ENCODE measurements at regions not wholly inside any gene's neighbourhood (a gene's known extent, or its start where the extent isn't known, plus 50 kb on each side); places are given as distances from the start of the nearest gene placed in this dataset.
A peak's percentile ranks its signal among the peaks of the same experiment; 100 is the strongest.

DNA sequence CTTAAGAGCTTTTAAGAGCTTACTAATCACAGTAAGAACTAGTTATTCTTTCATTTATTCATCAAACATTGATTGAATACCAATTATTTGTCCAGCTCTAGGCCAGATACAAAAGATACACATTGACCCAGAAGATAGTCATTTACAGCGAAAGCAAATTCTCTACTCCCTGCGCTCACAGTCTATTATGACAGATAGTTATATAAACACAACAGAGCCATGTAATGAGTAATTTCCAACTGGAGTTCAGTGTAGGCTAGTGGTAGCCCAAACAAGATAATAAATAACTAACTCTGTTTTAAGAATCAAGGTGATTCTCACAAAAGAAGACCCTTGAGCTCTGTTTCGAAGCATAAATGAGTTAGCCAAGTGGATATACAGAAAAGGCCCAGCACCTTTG is 397.8 kb upstream of the TLE4 start:
- DNase-seq: no peak

DNA sequence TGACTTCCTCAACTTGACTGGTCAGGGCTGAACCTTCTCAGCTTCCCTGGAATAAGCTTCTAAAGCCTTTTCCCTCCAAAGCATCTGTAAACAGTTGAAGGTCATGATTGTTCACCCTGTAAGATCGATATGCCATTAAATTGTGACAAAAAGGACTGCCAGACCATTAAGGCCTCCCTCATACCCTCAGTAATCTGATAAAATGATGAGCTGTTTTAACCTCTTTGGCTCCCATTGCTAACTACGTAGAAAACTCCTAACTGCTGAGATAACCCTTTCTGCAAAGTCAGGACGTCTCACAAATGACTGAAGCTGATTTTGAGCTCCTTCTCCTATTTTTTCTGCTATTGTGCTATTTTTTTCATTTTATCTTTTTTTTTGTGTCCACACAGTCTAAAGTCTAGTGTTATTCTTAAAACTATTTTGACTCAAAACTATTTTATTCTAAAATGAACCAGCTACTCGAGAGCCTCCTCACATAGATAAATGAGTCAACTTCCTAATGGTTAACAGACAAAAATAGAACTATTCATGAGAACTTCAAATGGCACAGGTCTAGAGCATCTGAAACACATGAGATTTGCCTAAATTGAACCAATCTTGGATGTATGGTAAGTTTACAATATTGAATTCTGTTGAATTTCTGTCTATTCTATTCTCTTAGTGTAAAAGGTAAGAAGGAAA is 395.6 kb upstream of the TLE4 start:
- DNase-seq: no peak

DNA sequence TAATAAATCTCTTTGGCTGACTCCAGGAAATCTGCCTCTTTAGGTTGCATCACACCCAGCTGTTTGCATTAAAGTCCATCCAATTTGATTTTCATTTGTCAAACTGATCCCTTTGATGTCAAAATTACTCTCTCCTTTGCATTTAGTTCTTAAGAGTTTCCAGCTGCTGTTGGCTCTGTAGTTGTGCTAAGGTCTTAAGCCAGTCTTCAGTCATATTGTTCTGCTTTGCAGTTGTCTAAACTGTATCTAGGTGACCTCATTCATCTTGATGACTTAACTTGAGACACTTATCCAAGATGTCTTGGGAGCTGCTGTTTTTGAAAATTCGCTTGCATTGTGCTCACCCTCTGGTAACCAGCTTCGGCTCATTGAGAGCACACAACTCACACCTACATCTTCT is 386.9 kb upstream of the TLE4 start:
- peak; percentile 48 for DNase-seq

DNA sequence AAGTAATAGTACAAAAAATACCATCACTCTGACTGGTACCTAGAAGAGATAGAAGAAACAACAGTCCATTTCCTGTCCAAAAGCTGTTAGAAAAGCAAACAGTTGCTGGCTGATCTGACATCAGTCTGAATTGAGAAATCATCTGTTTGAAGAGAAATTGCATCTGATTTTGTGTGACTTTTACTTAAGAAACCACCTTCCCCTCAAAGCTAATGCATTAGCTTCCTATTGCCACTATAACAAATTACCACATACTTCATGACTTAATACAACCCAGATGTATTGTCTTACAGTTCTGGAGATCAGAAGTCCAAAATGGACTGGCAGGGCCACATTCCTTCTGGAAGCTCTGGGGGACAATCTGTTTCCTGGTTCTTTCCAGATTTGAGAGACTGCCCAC is 385.9 kb upstream of the TLE4 start:
- DNase-seq: no peak

DNA sequence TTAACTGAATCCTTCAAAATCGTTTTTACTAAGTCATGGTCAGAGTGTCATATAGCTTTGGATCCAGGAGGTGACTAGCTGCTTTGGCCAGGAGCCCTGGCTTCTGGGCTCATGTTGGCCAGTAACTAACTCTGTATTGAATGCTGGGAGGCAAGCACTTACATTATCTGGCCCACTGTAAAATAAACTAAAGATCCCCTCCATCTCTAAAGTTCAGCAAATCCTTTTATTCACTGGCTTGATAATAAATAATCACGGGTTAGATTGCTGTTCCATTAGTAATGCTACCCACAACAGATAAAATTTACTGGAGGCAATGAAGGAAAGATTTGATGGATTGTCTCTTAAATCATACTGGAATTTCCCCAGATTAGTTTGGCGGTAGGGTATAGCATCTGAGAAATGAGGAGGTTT is 382.2 kb upstream of the TLE4 start:
- no peak for DNase-seq

DNA sequence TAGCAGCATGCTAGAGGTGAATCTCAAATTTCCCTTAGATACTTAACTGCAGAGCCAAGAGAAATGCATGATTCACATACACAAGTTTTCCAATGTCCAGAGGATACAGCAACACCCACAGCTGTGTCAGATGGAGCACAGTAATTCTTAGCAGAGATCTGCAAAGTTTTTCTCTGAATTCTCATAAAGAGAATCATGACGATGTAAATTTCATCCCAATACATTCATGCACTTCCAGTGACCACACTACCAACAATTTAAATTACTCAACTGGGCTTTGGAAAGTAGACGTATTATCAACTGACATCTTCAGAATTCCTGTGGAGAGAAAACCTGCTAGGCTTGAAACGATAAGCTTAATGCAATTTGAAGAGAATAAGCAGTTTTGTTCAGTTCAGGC is 378.8 kb upstream of the TLE4 start:
- DNase-seq: no peak

DNA sequence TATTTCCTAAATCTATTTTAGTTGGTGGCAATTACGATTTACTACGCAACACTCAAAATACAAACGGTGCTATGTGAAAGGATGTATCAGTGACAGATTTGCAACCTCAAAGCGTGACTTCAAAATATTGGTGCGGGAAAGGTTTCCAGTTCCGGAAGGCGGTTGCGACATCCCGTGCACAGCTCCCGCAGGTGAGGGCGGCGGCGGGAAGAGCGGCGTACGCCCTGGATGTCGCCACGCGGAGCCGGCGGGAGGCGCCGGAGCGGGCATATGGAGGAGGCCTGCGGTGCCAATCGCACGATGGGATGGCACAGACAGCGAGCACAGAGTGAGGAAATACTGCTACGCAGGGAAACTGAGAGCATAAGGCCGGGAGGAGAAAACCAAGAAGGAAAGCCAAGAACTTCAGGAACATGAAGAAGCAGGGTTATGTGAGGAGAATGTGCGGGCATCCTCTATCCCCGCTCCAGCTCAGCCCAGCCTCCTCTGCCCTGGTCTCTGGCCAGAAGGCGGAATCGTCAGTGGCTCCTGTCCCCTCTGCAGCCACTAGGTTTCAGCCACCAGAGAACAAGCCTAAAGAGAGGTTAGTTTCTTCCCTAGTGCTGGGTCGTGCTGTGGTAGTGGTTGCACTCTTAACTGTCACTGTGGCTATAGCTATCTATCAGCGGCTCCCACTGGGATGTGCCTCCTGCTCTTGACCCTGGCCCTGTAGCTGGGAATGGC is 378.1 kb upstream of the TLE4 start:
- no peak for DNase-seq

DNA sequence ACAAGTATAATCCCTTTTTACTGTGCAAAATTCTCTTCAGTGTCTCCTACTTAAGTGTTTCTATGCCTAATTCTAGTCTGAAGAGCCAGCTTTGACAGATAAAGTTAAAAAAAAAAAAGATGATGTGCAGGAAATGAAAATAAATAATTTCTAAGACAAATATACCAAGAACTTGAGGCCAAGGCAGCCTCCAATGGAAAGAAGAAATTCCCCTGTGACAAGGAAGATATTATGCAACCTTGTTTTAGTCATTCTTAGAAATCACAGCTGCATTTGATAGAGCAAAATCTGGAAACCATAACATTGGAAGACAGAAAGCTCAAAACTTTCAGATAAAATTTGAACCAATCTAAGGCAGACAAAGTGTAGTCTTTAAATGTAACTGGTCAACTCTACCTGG is 375.9 kb upstream of the TLE4 start:
- DNase-seq: peak; percentile 62

DNA sequence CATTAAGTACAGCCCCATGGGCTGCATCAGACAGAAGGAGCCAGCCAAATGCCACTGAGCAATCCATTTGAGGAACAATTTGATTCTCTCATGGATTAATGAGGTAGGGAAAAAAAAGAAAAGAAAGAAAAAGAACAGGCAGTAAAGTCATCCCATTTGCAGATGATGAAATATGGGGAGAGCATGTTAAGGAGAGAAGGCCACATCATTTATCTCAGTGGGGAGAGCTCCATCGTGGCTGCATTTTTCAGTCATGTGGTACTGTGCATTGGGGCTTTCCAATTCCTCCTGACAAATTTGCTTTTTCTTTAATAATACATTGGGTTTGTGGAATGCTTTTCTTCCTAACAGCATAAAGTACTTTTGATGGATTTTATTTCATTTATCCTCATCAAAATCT is 375.2 kb upstream of the TLE4 start:
- DNase-seq: no peak

DNA sequence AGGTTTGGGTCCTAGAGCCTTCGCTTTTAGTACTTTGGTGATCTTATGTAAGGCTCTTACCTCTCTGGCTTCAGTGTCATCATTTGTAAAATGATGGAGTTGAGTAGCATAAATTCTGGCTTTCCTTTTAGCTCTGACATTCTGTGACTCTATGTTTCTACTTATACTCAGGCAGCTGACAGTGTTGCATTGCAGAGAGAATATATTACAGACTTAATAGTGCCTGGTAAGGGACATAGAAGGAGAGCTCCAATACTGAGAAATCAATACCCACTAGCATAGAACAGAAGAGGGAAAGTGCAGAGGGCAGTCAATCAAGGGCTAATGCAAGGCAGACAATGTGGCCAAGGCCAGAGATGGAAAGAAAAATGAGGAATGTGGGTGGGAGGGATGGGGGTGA is 371.4 kb upstream of the TLE4 start:
- DNase-seq: no peak

DNA sequence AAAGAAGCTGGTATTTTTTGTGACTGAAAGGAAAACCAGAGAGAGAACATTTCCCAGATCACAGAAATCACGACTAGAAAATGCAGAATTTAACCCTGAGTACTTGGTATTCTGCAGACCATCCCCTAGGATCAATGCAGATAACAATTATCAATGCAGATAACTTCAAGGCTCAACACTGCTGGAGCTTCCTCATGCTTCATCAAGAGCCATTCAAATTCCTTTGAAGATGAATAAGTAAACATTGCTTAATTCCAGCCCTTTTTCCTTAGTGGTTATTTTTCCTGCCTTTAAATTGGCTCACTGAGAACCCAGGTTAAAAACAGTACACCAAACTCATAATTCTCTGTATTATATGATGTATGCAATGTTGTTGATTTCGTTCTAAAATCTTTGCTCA is 370.1 kb upstream of the TLE4 start:
- no peak for DNase-seq

DNA sequence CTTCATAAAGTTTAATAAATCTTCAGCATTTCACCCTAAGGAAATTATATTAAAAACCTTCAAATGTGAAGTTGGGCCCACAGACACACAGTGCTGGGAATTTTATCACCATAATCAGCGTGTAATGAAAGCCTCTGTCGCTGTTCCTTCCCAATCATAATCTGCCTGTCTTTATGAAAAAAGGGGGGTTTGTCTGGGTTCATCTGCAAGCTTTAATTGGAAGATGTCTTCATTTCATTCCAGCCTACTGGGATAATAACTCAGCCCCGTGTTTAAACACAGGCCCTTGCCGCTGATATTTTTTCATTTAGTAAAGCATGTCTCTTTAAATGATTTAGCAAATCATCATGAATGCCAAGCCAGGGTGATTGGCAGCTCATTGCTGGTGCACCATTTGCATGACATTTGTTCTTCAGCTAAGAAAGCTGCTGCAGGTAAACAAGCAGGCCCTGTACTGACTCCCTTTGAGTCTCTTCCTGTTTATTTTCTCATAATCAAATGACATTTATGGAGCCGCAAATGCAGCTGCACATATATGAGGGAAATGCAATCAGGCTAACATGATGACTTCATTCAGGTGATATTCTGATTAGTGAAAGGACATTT is 362.9 kb upstream of the TLE4 start:
- no peak for DNase-seq

DNA sequence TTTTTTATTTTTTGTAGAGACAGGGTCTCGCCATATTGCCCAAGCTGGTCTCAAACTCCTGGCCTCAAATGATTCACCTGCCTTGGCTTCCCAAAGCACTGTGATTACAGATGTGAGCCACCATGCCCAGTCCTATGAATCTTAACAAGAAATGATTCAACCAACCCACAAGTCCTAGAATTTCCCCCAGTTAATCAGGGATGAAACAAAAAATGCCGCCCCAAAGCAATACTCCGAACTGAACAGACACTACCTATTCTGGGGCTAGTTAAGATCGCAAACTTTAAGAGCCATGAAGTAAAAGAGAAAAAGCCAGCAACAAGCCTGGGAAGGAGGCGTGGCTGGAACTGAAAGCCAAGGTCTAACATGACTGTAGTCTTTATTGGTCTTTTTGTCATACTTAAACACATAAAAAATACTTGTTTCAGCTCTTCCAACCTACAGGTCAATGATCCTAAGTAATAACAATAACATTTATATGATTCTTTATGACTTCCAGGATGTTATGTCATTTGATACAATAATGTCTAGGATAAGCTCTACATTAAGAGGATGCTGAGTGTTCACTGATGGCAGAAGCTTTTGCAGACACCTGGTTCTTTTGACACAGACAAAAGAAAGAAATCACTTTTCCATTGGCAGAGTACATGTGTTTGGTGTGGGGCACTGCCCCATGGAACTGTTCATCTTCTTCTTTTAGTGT is 361.1 kb upstream of the TLE4 start:
- DNase-seq: no peak

DNA sequence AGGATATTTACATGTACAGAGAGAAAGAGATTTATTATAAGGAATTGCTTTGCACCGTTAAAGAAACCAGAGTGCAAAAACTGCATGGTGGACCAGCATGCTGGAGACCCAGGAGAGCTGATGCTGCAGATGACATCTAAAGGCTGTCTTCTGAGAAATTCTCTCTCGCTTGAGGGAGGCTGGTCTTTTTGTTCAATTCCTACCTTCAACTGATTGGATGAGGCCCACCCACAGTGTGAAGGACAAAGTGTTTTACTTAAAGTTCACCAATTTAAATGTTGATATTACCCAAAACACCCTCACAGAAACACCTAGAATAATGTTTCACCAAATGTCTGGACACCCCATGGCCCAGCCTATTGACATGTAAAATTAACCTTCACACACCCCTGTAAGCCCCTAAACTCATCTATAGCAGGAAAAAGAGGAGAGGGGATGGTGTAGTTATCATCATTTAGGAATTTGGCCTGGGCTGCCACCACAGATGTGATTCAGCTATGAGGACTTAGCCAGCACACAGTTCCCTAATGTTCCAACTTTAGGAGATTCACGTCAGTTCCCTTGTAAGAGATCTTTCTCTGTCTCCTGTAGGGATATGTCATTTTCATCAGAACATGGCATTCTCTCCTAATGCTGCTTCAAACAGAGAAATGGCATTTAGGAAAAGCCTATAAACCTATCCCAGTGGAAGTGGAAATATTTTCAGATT is 358.2 kb upstream of the TLE4 start:
- DNase-seq: no peak

DNA sequence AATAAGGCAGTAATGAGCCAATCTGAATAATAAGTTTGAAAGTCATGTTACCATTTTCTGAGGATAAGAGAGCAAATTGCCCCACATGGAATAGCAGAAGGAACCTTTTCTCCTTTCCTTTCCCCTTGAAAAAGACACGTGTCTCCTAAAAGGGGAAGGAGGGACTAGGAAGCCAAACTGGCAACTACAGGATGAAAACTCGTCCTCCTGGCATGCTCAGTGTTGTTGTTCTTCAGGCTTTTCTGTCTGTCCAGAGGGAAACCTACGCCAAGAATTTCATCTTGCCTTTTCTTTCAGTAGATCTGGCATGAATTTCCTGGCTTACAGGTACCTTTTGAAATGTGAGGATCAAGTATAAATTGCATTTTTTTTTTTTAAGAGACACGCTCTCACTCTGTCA is 355.9 kb upstream of the TLE4 start:
- no peak for DNase-seq

DNA sequence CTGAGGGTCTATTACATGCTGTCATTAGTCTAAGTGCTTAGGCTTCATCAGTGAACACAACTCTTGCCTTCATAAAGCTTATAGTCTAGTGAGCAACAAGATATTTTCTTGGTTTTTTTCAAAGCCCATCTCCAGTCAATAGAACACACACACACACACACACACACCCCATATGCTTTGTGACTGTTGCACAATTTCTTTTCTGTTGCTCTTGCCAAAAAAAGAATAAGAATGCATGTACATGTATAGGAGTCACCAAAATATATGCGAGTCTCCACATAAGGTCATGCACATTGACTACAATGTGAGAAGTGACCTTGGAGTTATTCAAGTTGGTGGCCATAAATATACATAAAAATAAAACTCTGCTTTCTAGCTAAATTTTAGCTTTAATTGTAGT is 351.5 kb upstream of the TLE4 start:
- DNase-seq: no peak

DNA sequence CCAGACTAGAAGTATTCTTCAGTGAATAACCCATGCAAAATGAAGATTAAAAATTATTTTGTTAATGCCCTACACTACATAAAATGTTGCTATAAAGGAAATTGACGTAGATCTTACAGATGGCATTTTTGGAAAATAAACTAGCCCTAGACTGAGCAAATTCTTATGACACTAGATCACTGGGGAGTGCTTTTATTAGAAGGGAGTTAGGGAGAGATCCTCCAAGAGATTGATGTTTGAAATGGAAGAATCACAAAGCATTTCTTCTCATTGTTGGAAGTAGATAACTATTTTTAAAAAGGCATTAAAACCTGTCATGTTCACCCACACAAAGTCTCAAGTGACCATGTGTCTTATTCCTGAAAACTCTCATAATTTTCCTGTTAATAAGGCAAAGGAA is 351.1 kb upstream of the TLE4 start:
- DNase-seq: no peak

DNA sequence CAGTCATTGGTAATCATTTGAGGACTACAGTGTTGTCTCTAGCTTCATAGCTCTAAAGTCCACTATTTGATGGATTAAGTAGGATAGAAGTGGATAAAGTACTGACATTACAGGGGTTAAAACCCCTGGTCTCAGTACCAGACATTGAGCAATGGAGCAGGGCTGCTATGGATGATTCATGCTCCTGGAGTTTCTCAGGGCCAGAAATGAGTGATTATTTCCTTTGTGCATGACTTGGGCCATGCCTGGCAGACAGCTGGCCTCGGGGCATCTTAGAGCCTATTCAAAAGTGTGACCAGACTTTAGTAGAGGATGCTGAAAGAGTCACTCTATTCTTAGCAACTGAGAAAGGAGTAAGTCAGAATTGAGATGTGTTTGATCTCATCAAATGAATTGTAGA is 350.7 kb upstream of the TLE4 start:
- DNase-seq: no peak

DNA sequence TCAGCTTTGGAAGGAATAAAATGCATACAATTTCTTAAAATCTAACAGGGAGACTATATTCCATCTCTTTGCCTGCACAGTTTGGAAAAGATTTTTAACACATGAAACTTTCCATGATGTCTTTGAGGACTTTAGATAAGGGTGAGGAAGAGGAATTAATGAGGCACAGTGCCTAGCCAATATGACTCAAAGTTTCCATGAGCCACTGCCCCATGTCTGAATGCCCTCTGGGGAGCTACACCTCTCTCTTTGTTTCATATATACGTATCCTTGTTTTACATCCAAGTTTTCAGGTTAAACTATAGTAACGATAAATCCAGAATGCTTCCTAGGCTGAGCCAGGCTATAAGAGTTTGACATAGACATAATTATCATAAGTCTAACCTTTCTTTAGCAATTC is 349.3 kb upstream of the TLE4 start:
- no peak for DNase-seq

DNA sequence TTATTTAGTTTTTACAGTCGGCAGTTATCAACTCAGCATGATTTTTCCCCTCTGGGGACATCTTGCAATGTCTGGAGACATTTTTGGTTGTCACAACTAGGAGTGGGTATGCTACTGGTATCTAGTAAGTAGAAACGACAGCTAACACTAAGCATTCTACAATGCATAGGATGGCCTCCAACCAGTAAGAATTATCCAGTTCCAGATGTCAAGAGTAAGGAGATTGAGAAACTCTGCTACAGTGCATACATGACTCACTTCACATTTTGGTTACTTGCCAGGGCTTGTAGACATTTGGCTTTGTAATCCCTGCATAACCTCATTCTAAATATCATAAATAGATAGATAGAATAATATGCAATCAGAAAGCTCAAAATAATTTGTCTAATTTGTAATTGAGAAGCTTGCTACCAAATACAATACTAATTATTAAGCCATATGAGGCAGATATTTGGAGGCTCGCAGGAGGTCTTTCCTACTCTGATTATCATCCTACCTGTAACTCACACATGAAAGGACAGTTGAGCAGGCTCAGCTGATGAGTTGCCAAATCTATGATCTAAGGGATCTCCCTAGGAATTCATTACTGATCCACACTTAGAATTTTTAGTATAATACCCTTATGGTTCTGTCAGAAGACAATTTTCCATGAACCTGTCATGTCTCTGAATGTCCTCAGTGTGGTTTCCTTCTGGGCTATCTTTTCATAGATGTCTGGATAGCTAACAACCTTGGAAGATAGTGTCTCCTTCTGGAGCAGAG is 346.9 kb upstream of the TLE4 start:
- DNase-seq: no peak

DNA sequence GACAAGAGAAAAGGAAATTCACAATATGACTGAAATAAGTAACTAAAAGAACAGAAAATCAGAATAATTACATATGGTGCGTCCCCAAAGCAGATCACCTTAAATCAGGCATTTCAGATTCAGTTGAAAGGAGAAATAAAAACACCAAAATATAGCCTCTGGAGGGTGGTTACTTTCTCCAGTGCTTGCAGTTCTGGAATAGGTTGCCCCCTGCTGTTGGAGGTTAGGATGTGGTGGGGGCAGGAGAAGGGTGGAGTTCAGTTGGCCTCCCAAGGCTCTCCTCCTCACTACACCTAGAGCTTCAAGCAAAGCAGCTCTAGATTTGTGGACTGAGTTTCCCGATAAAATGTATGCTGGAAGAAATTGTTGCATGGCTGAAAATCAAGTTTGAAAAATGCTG is 338.2 kb upstream of the TLE4 start:
- DNase-seq: no peak

DNA sequence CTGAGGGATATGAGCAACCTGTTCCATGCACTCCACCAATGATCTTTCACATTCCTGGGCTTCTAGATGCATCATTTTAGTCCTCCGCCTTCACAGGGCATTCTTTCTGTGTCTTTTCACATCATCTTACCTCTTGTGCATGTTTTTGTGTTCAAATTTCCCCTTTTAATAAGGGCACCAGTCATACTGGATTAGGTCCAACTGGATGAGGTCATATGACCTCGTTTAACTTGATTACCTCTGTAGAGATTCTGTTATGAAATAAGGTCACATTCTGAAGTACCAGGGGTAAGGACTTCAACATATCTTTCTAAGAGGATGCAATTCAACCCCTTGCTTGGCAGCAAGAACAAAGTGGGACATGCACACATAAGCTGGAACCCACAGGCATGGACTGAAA is 335.3 kb upstream of the TLE4 start:
- DNase-seq: no peak

DNA sequence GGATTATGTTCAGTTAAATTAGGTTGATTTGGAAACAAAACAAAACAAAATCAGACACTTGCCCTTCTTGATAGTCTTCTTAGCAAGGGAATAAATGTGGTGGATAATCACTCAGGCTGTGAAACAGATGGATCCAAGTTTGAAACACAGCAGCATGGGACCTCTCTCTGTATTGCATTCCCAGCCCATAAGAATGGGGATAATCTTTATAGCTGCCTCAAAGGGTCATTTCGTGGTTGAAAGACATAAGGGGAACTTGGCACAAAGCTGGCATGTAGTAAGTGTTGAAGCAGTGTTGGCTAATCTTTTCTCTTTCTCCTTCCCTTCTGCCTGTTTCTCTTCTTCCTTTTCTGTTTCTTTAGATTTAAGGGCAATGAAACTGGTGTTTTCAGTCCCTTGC is 333.9 kb upstream of the TLE4 start:
- DNase-seq: no peak
